Breast epithelium (tissue), 4 donors: ENCODE measurements at regions not wholly inside any gene's neighbourhood (a gene's known extent, or its start where the extent isn't known, plus 50 kb on each side); places are given as distances from the start of the nearest gene placed in this dataset.
"Not testable (repeated sequence)": the region's sequence is repeated elsewhere in the genome, so short reads cannot be mapped to it uniquely, and the experiment has no call there.

Experiments used
- DNase-seq, 2 donors: peaks; one replicate each; pipeline ENCODE4 v3.0.0-alpha.2; 2019; ENCODE audit warnings: low spot score in 2 of 2
- H3K27ac ChIP-seq, 2 donors: fragments of 200-600 bp; sonication (generic) in 1 of 2; one replicate each; pipeline ENCODE4 v1.5.1; 2016 to 2019; ENCODE audit warnings: mild to moderate bottlenecking in 1 of 2
- H3K27me3 ChIP-seq, 2 donors: fragments of 200-600 bp; sonication (generic) in 1 of 2; one replicate each; pipeline versions ENCODE4 v1.5.1 to v1.6.0; 2017 to 2019; ENCODE audit warnings: control low read depth in 1 of 2, mild to moderate bottlenecking in 1 of 2
- H3K36me3 ChIP-seq: fragments of 200-600 bp; one replicate; pipeline ENCODE4 v1.5.1; 2019
- H3K4me1 ChIP-seq, 2 donors: fragments of 200-600 bp; sonication (generic); one replicate each; pipeline ENCODE4 v1.5.1; 2016 to 2019; ENCODE audit warnings: control low read depth in 1 of 2
- H3K4me3 ChIP-seq, 3 donors: fragments of 200-600 bp; sonication (generic); 1 replicate in 2 of 3; 2 replicates in 1 of 3; pipeline ENCODE4 v1.5.1; 2016 to 2019; ENCODE audit warnings: mild to moderate bottlenecking in 3 of 3, moderate library complexity in 2 of 3
- H3K9me3 ChIP-seq, 2 donors: fragments of 200-600 bp; sonication (generic) in 1 of 2; one replicate each; pipeline ENCODE4 v1.5.1; 2016 to 2019; ENCODE audit warnings: control low read depth in 1 of 2
- POLR2A ChIP-seq: fragments of 450-650 bp; IDR thresholded peaks from one replicate; pipeline ENCODE4 v1.6.1; 2016; ENCODE audit warnings: antibody characterized with exemption, mild to moderate bottlenecking, moderate library complexity
- POLR2AphosphoS5 ChIP-seq, 3 donors: sonication (generic); formaldehyde crosslinking; IDR thresholded peaks; one replicate each; pipeline ENCODE4 v1.6.1; 2017; ENCODE audit warnings: antibody characterized with exemption in 3 of 3
- intact Hi-C: fragments of 100-400 bp; cut with DNase I; formaldehyde crosslinking; loops from one replicate; pipeline ENCODE4 v1.15.1; 2023; ENCODE audit warnings: low total_unique reads
- TF ChIP-seq, protein P1 (sequence below), 3 donors: fragments of 450-650 bp; IDR thresholded peaks; one replicate each; pipeline ENCODE4 v1.5.1; 2016 to 2017; ENCODE audit warnings: antibody characterized with exemption in 3 of 3, mild to moderate bottlenecking in 3 of 3, moderate library complexity in 3 of 3

DNA sequence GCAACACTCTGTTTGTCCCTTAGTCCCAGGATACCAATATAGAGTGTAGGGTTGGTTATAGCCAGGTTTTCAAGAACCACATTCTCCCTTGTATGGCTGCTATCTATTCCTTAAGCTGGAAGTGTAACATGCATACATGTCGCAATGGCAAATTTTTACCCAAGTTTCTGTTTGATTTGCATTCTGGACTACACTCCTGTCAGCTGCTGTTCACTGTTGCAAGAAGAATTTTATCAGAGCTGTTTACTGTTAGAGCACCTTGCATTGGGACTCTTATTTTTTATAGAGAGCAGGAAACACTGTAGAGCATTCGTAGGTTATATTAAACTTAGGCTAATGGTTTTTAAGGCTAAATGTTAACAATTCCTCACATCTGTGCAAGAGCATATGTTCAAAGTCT lies 376.0 kb upstream of the LRFN5 start:
- intact Hi-C loops = no loop called here
- TF ChIP-seq, protein P1, sequence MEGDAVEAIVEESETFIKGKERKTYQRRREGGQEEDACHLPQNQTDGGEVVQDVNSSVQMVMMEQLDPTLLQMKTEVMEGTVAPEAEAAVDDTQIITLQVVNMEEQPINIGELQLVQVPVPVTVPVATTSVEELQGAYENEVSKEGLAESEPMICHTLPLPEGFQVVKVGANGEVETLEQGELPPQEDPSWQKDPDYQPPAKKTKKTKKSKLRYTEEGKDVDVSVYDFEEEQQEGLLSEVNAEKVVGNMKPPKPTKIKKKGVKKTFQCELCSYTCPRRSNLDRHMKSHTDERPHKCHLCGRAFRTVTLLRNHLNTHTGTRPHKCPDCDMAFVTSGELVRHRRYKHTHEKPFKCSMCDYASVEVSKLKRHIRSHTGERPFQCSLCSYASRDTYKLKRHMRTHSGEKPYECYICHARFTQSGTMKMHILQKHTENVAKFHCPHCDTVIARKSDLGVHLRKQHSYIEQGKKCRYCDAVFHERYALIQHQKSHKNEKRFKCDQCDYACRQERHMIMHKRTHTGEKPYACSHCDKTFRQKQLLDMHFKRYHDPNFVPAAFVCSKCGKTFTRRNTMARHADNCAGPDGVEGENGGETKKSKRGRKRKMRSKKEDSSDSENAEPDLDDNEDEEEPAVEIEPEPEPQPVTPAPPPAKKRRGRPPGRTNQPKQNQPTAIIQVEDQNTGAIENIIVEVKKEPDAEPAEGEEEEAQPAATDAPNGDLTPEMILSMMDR (IDR thresholded peaks at IDR 0.05) = no peak
- TF ChIP-seq POLR2A = no peak
- no peak for TF ChIP-seq POLR2AphosphoS5 (IDR thresholded peaks at IDR 0.05)
- no peak for DNase-seq

DNA sequence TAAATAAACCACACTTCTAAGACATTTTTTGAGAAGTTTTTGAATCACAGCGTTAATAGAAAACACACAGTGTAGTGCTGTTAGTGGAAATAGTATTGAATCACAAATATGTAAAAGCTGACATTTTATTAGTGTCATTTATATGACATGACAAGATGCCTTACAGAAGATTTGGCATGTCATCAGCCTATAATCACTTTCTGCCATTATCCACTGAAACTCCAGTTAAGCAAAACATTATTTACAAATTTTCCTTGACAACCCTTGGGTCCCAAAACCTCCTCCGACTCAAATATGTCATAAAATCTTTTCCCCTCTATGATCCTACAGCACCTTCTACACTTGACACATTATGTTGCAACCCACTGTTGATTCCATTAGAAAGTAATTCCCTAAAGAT lies 376.9 kb upstream of the LRFN5 start:
- no peak for DNase-seq
- intact Hi-C loops = no loop called here
- no peak overlapping the region for H3K4me3 ChIP-seq
- no peaks in the 10 kb centered on the region for H3K27me3 ChIP-seq
- no peak overlapping the region for H3K27ac ChIP-seq
- TF ChIP-seq, protein P1 (IDR thresholded peaks at IDR 0.05) = no peak
- TF ChIP-seq POLR2AphosphoS5 (IDR thresholded peaks at IDR 0.05) (no peak), POLR2A (no peak)
- no peaks in the 10 kb centered on the region for H3K36me3 ChIP-seq
- no peaks in the 10 kb centered on the region for H3K9me3 ChIP-seq
- H3K4me1 ChIP-seq = no peaks in the 10 kb centered on the region

More for the DNA sequence above, 376.0 kb upstream of the LRFN5 start:
- Histone ChIP-seq H3K27ac (no peak overlapping the region), H3K36me3 (no peaks in the 10 kb centered on the region), H3K4me3 (no peak overlapping the region), H3K9me3 (no peaks in the 10 kb centered on the region), H3K4me1 (no peaks in the 10 kb centered on the region), H3K27me3 (no peaks in the 10 kb centered on the region)

DNA sequence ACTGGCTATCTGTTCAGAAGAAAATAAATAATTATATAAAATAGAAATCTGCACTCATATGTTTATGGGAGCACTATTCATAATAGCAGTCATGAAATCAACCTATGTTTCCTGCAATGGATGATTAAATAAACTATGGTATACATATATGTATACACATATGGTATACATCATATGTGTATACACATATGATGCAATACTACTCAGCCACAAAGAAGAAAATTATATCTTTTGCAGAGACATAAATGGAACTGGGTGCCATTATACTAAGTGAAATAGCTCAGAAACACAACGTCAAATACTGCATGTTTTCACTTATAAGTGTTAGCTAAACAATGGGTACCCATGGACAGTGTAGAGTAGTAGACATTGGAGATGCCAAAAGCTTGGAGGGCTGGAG lies 381.2 kb upstream of the LRFN5 start:
- intact Hi-C loops = no loop called here
- TF ChIP-seq POLR2AphosphoS5 (IDR thresholded peaks at IDR 0.05) (no peak), POLR2A (no peak)
- TF ChIP-seq, protein P1 (IDR thresholded peaks at IDR 0.05) = no peak

DNA sequence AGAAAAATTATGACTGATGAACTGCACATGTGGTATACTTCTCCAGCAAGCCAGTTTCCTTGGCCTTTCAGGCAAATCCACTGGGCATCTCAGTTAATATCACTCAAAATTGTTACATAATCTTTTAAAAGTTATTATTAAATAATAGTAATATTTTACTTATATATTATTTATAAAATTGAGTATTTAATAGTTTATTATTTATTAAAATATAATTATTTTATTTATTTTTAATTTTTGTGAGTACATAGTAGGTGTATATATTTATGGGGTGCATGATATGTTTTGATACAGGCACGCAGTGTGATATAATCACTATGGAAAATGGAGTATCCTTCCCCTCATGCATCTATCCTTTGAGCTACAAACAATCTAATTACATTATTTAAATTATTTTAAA lies 384.1 kb upstream of the LRFN5 start:
- TF ChIP-seq, protein P1 (IDR thresholded peaks at IDR 0.05) = no peak
- TF ChIP-seq POLR2AphosphoS5 (IDR thresholded peaks at IDR 0.05) (no peak), POLR2A (no peak)
- intact Hi-C loops = no loop called here
- no peaks in the 10 kb centered on the region for H3K4me1 ChIP-seq
- H3K27me3 ChIP-seq = no peaks in the 10 kb centered on the region
- no peak for DNase-seq
- H3K27ac ChIP-seq = no peak overlapping the region
- no peaks in the 10 kb centered on the region for H3K36me3 ChIP-seq
- no peaks in the 10 kb centered on the region for H3K9me3 ChIP-seq
- no peak overlapping the region for H3K4me3 ChIP-seq

More for the DNA sequence above, 381.2 kb upstream of the LRFN5 start:
- Histone ChIP-seq H3K27me3 (no peaks in the 10 kb centered on the region), H3K4me3 (no peak overlapping the region), H3K27ac (no peak overlapping the region), H3K4me1 (no peaks in the 10 kb centered on the region), H3K9me3 (no peaks in the 10 kb centered on the region), H3K36me3 (no peaks in the 10 kb centered on the region)
- DNase-seq = no peak

DNA sequence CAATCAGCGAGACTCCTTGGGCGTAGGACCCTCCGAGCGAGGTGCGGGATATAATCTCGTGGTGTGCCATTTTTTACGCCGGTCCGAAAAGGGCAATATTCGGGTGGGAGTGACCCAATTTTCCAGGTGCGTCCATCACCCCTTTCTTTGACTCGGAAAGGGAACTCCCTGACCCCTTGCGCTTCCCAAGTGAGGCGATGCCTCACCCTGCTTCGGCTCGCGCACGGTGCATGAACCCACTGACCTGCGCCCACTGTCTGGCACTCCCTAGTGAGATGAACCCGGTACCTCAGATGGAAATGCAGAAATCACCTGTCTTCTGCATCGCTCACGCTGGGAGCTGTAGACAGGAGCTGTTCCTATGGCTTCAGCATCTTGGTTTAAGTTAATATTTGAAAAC lies 391.7 kb upstream of the LRFN5 start:
- H3K36me3 ChIP-seq, H3K4me3 ChIP-seq, H3K9me3 ChIP-seq, H3K4me1 ChIP-seq, H3K27ac ChIP-seq, H3K27me3 ChIP-seq, DNase-seq, intact Hi-C loops: not testable (repeated sequence)

DNA sequence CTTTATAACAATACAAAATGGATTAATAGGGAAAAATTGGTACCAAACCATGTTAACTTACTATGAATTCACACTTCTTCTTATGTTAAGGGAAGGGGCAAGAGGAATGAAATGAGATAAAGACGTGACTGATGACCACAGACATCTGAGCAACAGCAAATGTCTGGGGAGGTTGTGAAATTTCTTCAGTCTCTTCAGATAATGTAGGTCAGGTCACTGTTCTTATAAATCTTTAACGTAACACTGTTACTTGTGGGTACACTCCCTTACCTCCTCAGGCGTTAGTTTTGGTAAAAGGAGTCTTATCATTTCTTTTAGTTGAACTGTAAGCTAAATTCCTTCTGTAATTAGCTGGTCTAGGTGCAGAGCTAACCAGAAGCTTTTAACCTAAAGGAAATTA lies 405.0 kb upstream of the LRFN5 start:
- no peaks in the 10 kb centered on the region for H3K36me3 ChIP-seq
- no peak for DNase-seq
- TF ChIP-seq POLR2AphosphoS5 (IDR thresholded peaks at IDR 0.05) = no peak
- TF ChIP-seq, protein P1 (IDR thresholded peaks at IDR 0.05) = no peak
- TF ChIP-seq POLR2A = no peak
- intact Hi-C loops = no loop called here
- H3K27me3 ChIP-seq = no peaks in the 10 kb centered on the region
- H3K4me3 ChIP-seq = no peak overlapping the region
- H3K27ac ChIP-seq = no peak overlapping the region
- H3K9me3 ChIP-seq = no peaks in the 10 kb centered on the region
- H3K4me1 ChIP-seq = no peaks in the 10 kb centered on the region
